ENCODE measurements at regions not wholly inside any gene's neighbourhood (a gene's known extent, or its start where the extent isn't known, plus 50 kb on each side); places are given as distances from the start of the nearest gene placed in this dataset.

GRCh38 chr9:129399634-129399990, 221.3 kb downstream of the C9orf50 start:
- H2BK5ac ChIP-seq (ENCODE audit: low read depth, low read length, poor library complexity) = no peak overlapping the region
- H3K9ac ChIP-seq (ENCODE audit: low read length) = no peak overlapping the region
- no peak overlapping the region for H2AFZ ChIP-seq (ENCODE audit: insufficient read depth, low read length, poor library complexity)
- no peak overlapping the region for H4K91ac ChIP-seq (ENCODE audit: low read depth, low read length)
- peaks cover 1% of the 10 kb centered on the region for H3K79me2 ChIP-seq (ENCODE audit: control insufficient read depth, insufficient read depth, low read length, poor library complexity)
- no CpG with 5 or more reads among the region's 8 CpGs for WGBS (ENCODE audit: extremely low coverage, insufficient coverage, insufficient read length)
- H3K27me3 ChIP-seq (ENCODE audit: insufficient read depth, low read length) = no peaks in the 10 kb centered on the region
- H3K18ac ChIP-seq (ENCODE audit: low read length) = no peak overlapping the region
- no peak overlapping the region for H2BK12ac ChIP-seq (ENCODE audit: low read length)
- H4K8ac ChIP-seq (ENCODE audit: low read depth, low read length) = no peak overlapping the region
- no peak overlapping the region for H3K4ac ChIP-seq (ENCODE audit: low read depth, low read length)
- H3K14ac ChIP-seq (ENCODE audit: low read length) = no peak overlapping the region
- no peak overlapping the region for H2AK5ac ChIP-seq (ENCODE audit: low read length)
- no peak overlapping the region for H3K23ac ChIP-seq (ENCODE audit: low read length)
- peaks cover 0 to 12% of the 10 kb centered on the region in 2 experiments for H3K4me1 ChIP-seq (ENCODE audit: control insufficient read depth in 1 of 2, insufficient read depth in 2 of 2, low read length in 2 of 2)
- H4K12ac ChIP-seq (ENCODE audit: low read depth, low read length) = no peak overlapping the region
- H3K36me3 ChIP-seq (ENCODE audit: control insufficient read depth in 1 of 2, insufficient read depth in 2 of 2, low read length in 2 of 2) = no peaks in the 10 kb centered on the region
- no peak overlapping the region for H3K4me3 ChIP-seq (ENCODE audit: low read depth, low read length)
- no peak overlapping the region for H3K4me2 ChIP-seq (ENCODE audit: low read length)
- H2BK120ac ChIP-seq (ENCODE audit: insufficient read depth, low read length, poor library complexity) = no peak overlapping the region
- H3K79me1 ChIP-seq (ENCODE audit: low read length) = peaks cover 4% of the 10 kb centered on the region
- DNase-seq = no peak
- H3K9me3 ChIP-seq (ENCODE audit: insufficient read depth, low read depth, low read length) = no peaks in the 10 kb centered on the region
- no peak overlapping the region for H3K27ac ChIP-seq (ENCODE audit: low read depth, low read length)

DNA sequence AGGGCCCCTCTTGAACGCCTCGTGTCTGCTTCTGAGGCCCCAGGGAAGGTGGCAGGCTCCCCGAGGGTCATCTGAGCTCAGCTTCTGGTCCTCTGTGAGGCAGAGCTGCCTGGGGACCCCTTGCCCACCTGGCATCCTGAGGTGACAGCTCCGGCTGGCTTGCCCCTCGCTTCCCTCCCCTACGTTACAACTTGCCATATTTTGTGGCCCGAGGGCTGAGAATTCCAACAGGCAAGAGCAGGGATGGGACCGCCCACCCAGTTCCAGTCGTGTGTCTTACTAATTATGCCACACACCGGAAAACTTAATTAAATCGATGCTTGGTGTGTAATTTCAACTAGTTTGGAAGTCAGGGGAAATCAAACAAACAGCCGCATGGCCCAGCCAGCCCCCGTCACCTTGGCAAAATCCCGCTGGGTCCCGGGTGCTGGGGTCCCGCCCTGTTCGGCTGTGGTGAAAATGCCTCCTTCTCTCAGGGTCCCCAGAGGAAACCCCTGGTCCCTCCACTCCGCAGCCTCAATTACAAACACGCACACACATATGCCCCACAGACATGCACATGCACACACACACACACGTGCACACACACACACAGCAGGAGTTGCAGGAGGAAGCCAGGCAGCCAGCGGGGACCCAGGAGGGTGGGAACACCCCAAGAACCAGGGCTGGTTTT, 221.0 kb upstream of the IER5L start:
- Histone ChIP-seq H2BK120ac (ENCODE audit: insufficient read depth, low read length, poor library complexity) (no peak overlapping the region), H3K36me3 (ENCODE audit: control insufficient read depth in 1 of 2, insufficient read depth in 2 of 2, low read length in 2 of 2) (no peaks in the 10 kb centered on the region), H3K9me3 (ENCODE audit: insufficient read depth, low read depth, low read length) (no peaks in the 10 kb centered on the region), H4K8ac (ENCODE audit: low read depth, low read length) (no peak overlapping the region), H3K27ac (ENCODE audit: low read depth, low read length) (no peak overlapping the region), H3K27me3 (ENCODE audit: insufficient read depth, low read length) (no peaks in the 10 kb centered on the region), H2BK5ac (ENCODE audit: low read depth, low read length, poor library complexity) (no peak overlapping the region), H3K23ac (ENCODE audit: low read length) (no peak overlapping the region), H4K91ac (ENCODE audit: low read depth, low read length) (no peak overlapping the region), H3K79me1 (ENCODE audit: low read length) (peaks cover 4% of the 10 kb centered on the region), H3K4me2 (ENCODE audit: low read length) (no peak overlapping the region), H2AFZ (ENCODE audit: insufficient read depth, low read length, poor library complexity) (no peak overlapping the region), H4K12ac (ENCODE audit: low read depth, low read length) (no peak overlapping the region), H2AK5ac (ENCODE audit: low read length) (no peak overlapping the region), H3K9ac (ENCODE audit: low read length) (no peak overlapping the region), H3K4ac (ENCODE audit: low read depth, low read length) (no peak overlapping the region), H3K4me3 (ENCODE audit: low read depth, low read length) (no peak overlapping the region), H3K18ac (ENCODE audit: low read length) (no peak overlapping the region), H3K4me1 (ENCODE audit: control insufficient read depth in 1 of 2, insufficient read depth in 2 of 2, low read length in 2 of 2) (peaks cover 0 to 12% of the 10 kb centered on the region in 2 experiments), H3K79me2 (ENCODE audit: control insufficient read depth, insufficient read depth, low read length, poor library complexity) (peaks cover 1% of the 10 kb centered on the region), H3K14ac (ENCODE audit: low read length) (no peak overlapping the region), H2BK12ac (ENCODE audit: low read length) (no peak overlapping the region)
- no CpG with 5 or more reads among the region's 21 CpGs for WGBS (ENCODE audit: extremely low coverage, insufficient coverage, insufficient read length)
- DNase-seq = no peak

DNA sequence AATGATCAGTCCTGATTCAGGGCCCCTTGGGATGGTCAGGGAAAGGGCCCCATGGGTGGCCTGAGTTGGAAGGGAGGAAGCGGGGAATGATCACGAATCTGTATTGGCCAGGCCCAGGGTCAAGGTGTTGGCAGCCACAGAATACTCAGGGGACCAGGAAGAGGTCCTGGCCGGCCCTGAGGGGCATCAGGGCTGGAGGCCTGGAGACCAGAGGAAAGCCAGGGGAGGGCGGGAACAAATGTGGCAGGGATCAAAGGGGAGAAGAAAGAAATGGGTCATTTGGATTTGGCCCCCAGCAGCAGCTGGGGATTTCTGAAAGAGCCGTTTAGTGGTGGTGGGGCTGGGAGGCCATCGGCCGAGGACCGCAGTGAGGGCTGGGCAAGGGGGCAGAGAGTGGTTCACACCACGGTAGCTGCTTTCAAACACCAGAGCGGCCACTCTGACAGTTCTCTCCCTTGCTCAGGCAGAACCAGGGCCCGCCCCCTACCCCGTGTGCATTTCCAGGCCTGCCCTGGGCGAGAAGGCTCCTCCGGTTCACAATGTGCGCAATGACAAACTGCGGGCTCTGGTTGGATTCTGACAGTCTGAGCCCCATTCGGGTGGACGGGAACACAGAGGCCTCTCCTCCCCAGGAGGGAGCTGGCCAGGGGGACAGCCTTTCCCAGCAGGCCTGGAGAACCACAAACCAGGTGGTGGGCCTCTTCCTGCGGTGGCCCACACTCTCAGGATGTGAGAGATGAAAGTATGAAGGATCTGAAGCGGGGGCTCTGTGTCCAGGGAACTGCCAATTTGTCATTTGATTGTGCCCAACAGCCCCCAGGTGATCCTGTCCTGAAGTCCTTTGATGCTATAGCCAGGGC, 220.3 kb upstream of the IER5L start:
- Histone ChIP-seq H4K12ac (ENCODE audit: low read depth, low read length) (no peak overlapping the region), H3K79me1 (ENCODE audit: low read length) (peaks cover 4% of the 10 kb centered on the region), H3K14ac (ENCODE audit: low read length) (no peak overlapping the region), H3K4ac (ENCODE audit: low read depth, low read length) (no peak overlapping the region), H3K4me2 (ENCODE audit: low read length) (no peak overlapping the region), H3K27ac (ENCODE audit: low read depth, low read length) (no peak overlapping the region), H4K8ac (ENCODE audit: low read depth, low read length) (no peak overlapping the region), H2AK5ac (ENCODE audit: low read length) (no peak overlapping the region), H3K27me3 (ENCODE audit: insufficient read depth, low read length) (no peaks in the 10 kb centered on the region), H4K91ac (ENCODE audit: low read depth, low read length) (no peak overlapping the region), H3K79me2 (ENCODE audit: control insufficient read depth, insufficient read depth, low read length, poor library complexity) (peaks cover 1% of the 10 kb centered on the region), H3K4me3 (ENCODE audit: low read depth, low read length) (no peak overlapping the region), H2BK120ac (ENCODE audit: insufficient read depth, low read length, poor library complexity) (no peak overlapping the region), H3K23ac (ENCODE audit: low read length) (no peak overlapping the region), H2BK5ac (ENCODE audit: low read depth, low read length, poor library complexity) (no peak overlapping the region), H3K9me3 (ENCODE audit: insufficient read depth, low read depth, low read length) (no peaks in the 10 kb centered on the region), H3K9ac (ENCODE audit: low read length) (no peak overlapping the region), H2BK12ac (ENCODE audit: low read length) (no peak overlapping the region), H3K18ac (ENCODE audit: low read length) (no peak overlapping the region), H3K36me3 (ENCODE audit: control insufficient read depth in 1 of 2, insufficient read depth in 2 of 2, low read length in 2 of 2) (no peaks in the 10 kb centered on the region), H3K4me1 (ENCODE audit: control insufficient read depth in 1 of 2, insufficient read depth in 2 of 2, low read length in 2 of 2) (peaks cover 0 to 12% of the 10 kb centered on the region in 2 experiments), H2AFZ (ENCODE audit: insufficient read depth, low read length, poor library complexity) (no peak overlapping the region)
- WGBS (ENCODE audit: extremely low coverage, insufficient coverage, insufficient read length) = no CpG with 5 or more reads among the region's 20 CpGs
- no peak for DNase-seq

- Histone ChIP-seq H3K27me3 (ENCODE audit: insufficient read depth, low read length) (no peaks in the 10 kb centered on the region), H3K23ac (ENCODE audit: low read length) (no peak overlapping the region), H2BK5ac (ENCODE audit: low read depth, low read length, poor library complexity) (no peak overlapping the region), H2BK12ac (ENCODE audit: low read length) (no peak overlapping the region), H3K4me3 (ENCODE audit: low read depth, low read length) (no peak overlapping the region), H3K79me2 (ENCODE audit: control insufficient read depth, insufficient read depth, low read length, poor library complexity) (peaks cover 1% of the 10 kb centered on the region), H3K79me1 (ENCODE audit: low read length) (peaks cover 2% of the 10 kb centered on the region), H3K36me3 (ENCODE audit: control insufficient read depth in 1 of 2, insufficient read depth in 2 of 2, low read length in 2 of 2) (no peaks in the 10 kb centered on the region), H3K18ac (ENCODE audit: low read length) (no peak overlapping the region), H2AFZ (ENCODE audit: insufficient read depth, low read length, poor library complexity) (no peak overlapping the region), H2AK5ac (ENCODE audit: low read length) (no peak overlapping the region), H3K4me2 (ENCODE audit: low read length) (no peak overlapping the region), H2BK120ac (ENCODE audit: insufficient read depth, low read length, poor library complexity) (no peak overlapping the region), H3K9me3 (ENCODE audit: insufficient read depth, low read depth, low read length) (no peaks in the 10 kb centered on the region), H3K4me1 (ENCODE audit: control insufficient read depth in 1 of 2, insufficient read depth in 2 of 2, low read length in 2 of 2) (peaks cover 0 to 10% of the 10 kb centered on the region in 2 experiments), H4K91ac (ENCODE audit: low read depth, low read length) (no peak overlapping the region), H3K9ac (ENCODE audit: low read length) (no peak overlapping the region), H3K14ac (ENCODE audit: low read length) (no peak overlapping the region), H3K27ac (ENCODE audit: low read depth, low read length) (no peak overlapping the region), H4K12ac (ENCODE audit: low read depth, low read length) (no peak overlapping the region), H4K8ac (ENCODE audit: low read depth, low read length) (no peak overlapping the region), H3K4ac (ENCODE audit: low read depth, low read length) (no peak overlapping the region)
- 100% methylated on average over 6 of the region's 6 CpGs for WGBS (ENCODE audit: extremely low coverage, insufficient coverage, insufficient read length)
- DNase-seq = no peak
These were observed 219.3 kb upstream of the IER5L start for GRCh38 chr9:129397335-129397734.
